GM19463 (cell line): ENCODE measurements at regions not wholly inside any gene's neighbourhood (a gene's known extent, or its start where the extent isn't known, plus 50 kb on each side); places are given as distances from the start of the nearest gene placed in this dataset.
A peak's percentile ranks its signal among the peaks of the same experiment; 100 is the strongest.
"Not testable (repeated sequence)": the region's sequence is repeated elsewhere in the genome, so short reads cannot be mapped to it uniquely, and the experiment has no call there.

Source experiments
- ATAC-seq: cut with Tn5 transposase; IDR thresholded peaks from one replicate; pipeline ENCODE4 v1.9.1; 2021; ENCODE audit warnings: mild to moderate bottlenecking, moderate library complexity; ENCODE audit not compliant: unreplicated experiment

DNA sequence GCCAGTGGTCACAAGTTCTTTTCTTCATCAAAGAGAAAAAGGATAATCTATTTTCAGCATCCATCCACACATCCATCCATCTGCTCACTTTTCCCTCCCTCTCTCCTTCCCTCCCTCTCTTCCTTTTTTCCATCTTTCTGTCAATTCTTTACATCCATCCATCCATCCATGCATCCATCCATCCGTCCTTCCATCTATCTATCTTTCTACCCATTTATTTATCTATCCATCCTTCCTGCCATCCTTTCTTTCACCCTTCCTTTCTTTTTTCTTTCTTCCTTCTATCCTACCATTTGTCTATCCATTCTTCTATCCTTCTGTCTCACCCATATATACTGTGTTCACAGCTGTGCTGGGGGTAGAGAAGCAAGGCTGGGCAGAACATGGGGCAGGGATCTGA, 212.4 kb upstream of the GALNT2 start:
- ATAC-seq: no peak

DNA sequence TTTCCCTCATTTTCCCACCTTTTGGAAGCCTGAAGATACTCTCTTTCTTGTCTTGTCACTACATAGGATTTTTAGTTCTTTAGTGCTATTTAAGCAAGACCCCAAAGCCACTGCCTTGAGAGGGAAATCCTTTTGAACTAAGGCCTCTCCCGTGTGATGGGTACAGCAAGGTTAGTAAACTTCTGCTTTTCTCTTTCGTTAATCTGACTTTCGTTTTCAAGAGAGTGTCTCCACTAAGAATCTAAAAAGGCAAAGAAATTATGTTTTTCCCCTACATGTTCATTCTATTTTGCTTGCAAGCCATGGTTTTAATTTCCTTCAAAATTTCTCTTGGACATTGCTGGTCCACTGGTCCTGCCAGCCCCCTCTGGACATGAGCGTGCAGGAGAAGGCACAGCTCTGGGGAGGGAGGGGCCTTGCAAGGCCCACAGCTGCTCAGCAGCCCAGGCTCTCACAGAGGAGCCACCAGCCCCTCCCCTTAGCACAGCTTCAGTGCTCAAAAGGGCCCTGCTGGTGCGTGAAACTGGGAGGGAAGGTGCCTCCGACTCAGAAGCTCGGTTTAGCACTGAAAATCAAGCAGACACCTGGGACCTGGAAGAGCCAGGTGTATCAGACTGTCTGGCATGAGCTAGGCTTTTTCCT, 210.9 kb upstream of the GALNT2 start:
- peak; percentile 98 for ATAC-seq

DNA sequence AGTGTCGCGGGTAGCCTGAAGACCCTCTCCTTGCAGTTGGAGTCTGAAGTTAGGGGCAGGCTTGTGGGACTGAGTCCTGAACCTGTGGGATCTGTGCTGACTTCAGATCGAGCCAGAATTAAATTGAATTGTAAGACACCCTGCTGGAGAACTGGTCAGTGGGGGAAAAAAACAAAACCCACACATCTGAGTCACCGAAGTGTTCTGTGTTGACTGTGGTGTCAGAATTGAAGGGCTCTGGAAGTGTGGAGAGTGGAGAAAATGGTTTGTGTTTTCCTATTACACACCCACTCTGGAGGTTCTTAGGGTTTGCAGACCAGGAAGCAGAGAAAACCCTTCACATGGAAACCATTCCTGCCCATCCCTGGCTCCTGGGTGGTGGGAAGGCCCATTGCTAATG, 209.5 kb upstream of the GALNT2 start:
- ATAC-seq: no peak

DNA sequence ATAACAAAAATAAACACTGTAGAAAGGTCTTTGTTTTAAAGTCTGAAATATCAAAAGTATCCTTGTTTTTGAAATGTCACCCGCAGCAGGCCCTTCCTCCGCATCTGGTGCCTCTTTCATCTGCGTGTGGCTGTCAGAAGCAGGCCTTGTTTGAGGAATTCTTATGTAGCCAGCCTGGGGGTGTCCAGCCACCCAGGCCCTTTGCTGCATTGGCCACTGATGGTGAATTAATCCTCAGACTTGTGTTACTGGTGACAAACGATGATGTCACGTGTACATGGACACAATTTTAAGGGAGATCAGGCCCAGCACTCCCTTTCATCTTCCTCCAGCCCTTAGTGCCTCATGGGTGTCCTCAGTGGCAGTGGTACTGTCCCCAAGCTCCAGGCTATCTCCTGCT, 208.0 kb upstream of the GALNT2 start:
- ATAC-seq: no peak

DNA sequence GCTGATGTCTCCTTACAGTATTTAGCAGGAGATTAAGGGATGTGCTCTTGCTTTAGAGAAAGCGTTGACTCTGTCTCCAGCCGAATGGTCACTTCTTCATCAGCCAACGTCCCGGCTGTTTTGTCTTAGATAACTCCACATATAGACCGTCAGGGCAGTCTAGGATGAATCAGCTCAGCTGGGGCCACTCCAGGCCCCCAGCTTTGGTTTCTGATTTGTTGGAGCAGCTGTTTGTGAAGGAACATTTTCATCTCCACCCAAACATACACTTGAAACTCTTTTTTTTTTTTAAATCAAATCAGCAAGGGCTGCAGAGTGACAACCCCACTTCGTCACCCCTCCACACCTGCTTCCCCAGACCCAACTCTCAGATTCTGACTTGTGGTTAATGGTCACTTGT, 206.1 kb upstream of the GALNT2 start:
- ATAC-seq: no peak

DNA sequence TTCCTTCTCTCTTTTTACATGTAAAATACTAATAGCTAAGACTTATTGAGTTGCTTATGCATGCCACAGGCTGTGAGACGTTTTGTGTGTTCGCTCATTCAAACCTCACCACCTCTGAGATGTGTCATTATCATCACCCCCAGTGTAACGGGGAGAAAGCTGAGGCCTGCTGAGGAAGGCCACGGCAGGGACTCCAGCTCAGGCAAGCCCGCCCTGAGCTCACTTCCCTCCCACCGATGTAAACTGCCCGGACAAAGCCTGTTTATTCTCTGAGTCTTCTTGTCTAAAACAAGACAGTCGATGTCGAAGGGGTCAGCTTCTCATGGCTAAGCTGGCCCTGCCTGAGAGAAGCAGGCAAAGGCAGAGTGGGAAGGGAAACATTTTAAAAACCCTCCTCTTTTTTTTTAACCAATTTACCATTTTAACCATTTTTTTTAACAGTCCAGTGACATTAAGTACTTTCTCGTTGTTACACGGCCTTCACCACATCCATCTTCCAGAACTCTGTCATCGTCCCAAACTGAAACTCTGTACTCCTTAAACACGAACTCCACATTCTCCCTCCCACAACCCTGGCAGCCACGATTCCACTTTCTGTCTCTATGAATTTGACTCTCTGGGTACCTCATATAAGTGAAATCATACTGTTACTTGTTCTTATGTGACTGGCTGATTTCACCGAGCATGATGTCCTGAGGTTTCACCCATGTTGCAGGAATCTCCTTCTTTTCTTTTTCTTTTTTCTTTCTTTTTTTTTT, 204.8 kb upstream of the GALNT2 start:
- ATAC-seq: no peak

DNA sequence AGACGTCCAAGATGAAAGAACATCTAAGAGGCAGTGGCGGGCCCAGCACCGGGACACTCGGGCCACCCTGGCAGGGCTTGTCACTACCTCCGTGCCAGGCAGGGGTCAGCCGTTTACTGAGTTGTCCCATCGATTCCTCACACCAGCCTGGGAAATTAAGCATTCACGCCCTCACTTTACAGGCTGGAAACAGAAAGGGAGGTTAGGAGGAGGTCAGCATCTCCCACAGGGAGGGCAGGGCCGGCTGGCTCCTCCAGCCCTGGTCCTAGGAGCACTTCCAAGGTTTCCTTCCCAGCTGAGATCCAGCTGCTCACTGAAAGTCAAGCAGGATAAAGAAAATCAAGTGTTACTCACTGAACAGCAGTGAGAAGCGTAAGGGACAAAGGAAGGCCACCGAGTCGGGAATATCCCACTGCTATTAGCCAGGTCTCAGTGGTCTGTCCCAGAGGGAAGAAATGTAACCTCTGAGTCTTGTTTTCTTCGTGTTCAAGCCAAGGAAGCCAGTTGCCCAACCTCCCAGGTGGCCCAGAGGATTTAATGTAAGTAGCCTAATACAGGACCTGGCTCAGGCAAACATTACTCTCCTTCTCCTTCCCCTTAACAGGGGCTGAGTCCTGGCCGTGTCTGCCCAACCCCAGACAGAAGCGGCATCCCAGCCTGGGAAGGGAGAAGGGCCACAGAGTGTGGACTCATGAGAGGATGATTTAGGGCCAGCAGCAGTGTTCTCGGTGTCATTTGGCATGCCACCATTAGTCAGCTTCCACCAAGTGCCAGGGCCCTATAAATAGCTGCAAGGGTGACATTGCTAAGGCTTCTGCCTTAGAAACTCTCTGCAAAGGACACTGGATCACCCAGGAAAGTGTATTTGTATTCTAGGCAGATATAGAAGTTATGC, 203.1 kb upstream of the GALNT2 start:
- ATAC-seq: no peak

DNA sequence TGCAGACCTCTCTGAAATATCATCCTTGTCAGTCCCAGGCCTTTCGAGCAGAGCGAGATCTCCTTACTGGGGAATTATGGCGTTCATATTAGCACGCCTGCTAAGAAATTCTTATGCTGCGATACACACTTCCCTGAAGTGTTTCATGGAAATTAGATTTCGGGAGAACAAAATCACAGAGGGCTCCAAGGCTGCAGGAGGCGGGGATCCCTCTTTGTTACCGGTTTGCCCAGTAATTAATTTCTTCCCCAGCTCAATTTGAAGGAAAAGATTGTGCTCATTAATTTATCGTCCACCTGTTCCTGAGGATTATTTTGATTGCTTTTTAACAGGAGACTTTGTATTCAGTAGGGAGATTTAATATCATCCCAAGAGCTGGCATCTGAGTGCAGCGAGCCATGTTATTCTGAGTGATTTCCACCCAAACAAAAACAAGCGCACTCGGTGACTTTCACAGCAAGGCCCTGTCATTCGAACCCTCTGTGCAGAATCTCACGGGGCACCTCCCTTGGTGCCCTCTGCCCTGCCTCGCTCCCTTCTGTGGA, 202.3 kb upstream of the GALNT2 start:
- ATAC-seq: no peak

DNA sequence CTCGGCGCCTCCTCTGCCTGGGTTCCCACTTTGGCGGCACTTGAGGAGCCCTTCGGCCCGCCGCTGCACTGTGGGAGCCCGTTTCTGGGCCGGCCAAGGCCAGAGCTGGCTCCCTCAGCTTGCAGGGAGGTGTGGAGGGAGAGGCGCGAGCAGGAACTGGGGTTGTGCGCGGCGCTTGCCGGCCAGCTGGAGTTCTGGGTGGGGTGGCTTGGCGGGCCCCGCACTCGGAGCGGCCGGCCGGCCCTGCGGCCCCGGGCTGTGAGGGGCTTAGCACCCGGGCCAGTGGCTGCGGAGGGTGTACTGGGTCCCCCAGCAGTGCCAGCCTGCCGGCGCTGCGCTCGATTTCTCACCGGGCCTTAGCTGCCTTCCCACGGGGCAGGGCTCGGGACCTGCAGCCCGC, 201.7 kb upstream of the GALNT2 start:
- not testable (repeated sequence) for ATAC-seq

DNA sequence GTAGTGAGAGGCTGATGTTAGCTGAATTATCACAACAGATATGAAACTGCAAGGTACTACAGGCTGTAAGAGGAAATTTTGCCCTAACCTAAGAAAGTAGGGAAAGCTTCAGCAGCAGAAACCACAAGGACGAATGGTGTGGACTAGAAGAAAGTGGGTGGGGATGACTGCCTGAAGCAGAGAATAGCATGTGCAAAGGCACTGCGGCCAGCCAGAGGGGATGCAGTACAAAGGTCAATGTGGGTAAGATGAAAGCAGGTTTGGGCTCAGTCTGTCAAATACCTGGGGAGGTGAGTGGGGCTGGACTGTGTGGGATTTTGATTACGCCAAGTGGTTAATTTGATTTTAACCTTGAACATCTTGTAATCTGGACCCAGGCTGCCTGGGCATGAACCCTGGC, 199.3 kb upstream of the GALNT2 start:
- no peak for ATAC-seq

DNA sequence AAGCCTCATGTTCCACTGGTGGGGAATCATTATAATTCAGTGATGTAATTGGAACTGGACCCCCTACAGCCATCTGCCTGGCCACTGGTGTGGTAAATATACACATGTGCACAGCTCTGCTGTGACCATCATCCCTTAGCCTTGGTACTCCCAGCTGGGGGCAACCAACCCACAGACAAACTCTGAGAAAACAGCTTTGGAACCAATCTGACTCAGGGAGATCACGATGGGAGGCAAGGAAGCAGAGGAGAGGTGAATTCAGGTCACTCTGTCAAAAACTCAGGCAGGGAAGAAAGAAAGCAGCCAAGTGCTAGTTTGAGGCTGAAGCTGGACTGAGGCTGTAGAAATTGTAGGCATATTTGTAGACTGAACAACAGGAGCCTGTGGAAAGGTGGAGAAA, 197.8 kb upstream of the GALNT2 start:
- ATAC-seq: no peak

DNA sequence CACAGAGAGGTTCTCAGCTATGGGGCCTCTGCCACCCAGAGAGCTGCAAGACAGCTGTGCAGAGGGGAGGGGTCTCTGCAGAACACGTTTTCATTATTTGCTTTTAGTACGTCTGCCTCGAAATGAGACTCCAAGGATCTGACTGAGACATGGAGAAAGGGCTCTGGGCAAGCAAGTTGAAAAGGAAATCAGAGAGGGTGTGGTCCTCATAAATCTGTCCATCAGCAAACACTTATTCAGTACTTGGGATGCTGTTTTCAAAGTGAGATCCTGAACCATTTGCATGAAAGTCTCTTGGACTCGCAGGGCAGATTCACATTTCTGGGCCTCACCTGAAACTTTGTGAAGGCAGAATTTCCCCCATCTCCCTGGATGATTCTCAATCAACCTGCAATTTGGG, 197.4 kb upstream of the GALNT2 start:
- ATAC-seq: no peak

DNA sequence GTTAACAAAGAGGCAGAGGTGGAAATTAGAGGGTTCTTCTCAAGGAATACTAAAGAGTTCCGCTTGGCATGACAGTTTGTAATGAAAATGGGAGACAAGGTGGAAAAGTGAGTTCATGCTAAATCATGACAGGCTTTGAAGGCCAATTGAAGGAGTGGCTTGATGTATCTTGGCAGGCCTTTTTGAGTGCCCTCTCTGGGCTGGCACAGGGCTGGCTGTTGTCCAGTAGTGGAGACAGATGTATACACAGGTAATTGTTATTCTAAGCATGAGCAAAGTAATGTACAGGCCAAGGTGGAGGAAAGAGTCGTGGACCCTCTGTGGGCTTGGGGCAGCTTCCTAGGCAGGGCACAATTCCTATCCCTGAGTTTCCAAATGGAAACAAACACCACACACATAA, 196.7 kb upstream of the GALNT2 start:
- ATAC-seq: no peak

DNA sequence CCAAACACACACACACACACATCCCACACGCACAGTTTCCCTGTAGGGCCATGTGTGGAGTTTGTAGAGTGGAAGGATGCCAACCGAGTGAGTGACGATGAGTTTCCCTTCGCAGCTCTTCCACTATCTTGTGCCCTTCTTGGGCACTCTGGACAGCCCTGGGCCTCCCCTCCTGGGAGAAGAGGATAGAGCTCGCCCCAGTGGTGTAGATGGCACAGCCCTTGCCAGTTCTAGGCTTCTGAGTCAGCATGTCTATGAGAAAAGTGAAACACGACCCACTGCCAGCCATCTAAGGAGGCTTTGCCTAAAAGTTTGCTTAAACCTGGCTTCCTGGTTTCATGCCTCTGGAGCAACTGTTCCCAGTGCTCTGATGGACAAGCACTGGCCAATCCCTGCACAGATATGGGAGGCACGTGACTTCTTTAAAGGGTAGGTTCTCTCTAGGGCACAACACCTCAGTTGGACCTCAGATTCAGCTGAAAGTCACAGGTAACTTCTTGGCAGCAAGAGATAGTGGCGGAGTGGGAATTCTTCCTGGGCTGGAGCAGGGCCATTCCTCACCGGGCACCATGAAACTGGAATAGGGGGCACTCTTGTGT, 195.9 kb upstream of the GALNT2 start:
- ATAC-seq: no peak

DNA sequence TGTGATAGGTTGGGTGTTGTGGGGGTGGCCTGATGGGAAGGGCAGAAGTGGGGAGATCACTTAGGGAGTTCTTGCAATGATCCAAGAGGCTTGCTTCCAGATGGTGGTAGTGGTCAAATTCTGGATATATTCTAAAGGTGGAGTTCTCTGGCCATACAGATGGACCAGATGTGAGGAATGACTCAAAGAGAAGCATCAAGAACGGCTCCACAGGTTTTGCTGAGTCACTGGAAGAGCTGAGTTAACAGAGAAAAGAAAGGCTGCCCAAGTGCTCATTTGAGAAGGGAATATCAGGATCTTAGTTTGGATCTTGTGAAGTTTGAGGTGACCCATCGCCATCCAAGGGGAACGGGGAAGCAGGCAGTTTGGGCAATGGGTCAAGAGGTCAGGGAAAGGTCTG, 192.9 kb upstream of the GALNT2 start:
- no peak for ATAC-seq

DNA sequence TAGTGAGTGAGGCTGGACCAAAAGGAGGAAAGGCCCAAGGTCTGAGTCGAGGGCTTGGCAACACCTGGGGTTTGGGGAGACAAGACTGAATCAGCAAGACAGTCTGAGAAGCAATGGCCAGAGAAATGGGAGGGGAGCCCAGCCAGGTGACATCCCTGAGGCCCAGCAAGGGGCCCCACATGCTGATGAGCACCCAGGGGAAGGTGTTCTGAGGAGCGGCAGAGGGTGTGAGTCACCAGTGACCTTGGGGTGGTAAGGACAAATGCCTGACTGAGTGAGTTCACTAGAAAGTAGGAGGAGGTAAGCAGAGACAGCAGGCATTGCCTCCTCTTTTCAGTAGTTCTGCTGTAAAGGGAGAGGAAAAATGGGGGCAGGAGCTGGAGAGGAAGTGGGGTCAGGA, 192.4 kb upstream of the GALNT2 start:
- no peak for ATAC-seq

DNA sequence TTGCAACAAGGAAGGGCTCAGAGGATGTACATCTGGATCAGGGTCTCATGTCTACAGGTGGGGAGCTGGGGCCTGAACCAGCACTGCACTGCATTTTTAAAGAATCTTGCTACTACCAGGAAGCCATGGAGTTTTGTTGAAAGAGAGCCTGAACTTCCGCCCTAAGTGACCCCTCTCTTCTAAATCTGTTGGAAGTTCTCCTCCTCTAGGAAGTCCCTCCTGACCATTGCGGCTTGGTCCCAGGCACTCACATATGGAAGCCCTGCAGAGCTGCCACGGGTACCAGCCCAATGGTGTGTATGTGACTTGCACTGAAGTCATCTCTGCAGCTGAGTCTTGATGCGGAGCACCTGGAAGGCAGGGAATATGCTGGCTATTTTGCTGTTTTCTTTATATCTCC, 192.0 kb upstream of the GALNT2 start:
- no peak for ATAC-seq

DNA sequence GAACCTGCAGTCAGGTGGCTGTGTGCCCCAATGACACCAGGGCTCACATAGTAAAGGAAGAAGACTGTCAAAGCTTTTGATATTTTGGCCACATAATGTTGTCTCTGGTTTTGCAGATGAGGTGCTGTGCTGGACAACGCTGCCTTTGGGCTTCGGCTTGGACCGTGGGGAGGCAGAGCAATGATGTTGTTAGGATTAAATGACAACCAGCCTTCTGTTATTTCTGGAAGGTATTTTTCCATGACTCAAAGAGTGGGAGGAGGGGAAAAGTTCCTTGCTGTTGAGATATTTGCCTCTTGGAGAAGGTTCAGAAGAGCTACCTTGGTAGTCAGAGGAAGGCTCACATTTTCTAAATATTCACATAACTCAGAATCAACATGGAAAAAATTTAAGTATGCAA, 187.3 kb upstream of the GALNT2 start:
- no peak for ATAC-seq

DNA sequence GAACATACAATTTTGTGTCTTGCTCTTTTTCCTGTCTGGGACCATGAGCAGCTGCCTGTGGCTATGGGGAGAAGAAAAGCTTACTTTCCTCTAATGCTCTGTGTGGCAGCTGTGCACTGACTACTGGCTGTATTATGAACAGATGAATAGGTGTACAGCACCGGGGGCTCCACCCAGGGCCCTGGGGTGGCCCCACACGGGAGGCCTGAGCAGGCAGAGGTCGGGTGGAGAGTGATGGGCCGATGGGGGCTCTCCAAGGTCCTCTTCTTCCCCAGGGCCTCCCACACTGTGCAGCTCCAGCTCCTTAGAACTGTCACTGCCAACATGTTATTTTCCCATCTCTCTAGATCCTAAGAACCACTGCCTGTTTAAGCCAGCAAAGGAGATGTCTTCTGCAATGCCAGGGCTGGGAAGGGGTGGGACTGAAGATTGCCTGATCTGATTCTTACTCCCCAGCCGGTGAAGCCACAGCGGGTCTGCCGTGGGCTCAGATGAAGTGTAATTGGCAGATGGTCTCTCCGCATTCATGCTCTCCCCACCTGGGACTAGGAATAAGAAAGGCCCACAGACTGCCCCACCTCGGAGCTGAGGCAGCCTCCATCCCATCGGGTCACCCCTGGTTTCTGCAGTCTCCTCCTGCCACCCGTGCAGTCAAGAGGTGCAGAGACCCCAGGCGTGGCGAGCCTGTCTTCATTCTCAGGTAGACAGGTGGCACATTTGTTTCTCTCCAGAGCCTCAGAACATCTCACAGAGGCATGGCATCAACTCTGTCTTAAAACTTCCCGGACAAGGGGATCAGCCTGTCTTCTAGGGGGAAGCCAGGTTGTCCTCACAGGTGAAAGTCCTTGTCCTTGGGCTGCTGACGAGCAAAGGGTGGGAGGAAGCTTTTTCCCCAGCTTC, 186.5 kb upstream of the GALNT2 start:
- ATAC-seq: no peak

DNA sequence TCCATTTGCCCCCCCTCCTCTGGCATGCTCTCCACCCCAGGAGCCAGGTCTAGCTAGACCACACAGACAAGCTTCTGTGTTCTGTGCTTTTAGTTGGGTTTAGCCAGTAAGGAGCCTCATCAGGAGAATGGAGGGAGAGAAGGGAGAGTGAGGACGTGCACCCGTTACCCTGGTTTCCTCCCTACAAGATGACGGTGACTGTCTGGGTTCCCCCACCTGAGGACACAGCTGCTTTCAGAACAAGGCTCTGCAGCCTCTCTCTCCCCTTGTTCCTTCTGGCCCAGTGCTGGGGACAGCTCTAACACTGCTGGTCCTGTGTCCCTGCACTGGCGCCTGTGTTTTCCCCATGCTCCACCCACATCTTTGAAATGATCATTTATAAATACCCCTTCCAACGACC, 184.4 kb upstream of the GALNT2 start:
- ATAC-seq: no peak
